RWPE1 (cell line): ENCODE measurements at regions not wholly inside any gene's neighbourhood (a gene's known extent, or its start where the extent isn't known, plus 50 kb on each side); places are given as distances from the start of the nearest gene placed in this dataset.

ENCODE experiments used
- CTCF ChIA-PET: fragments of 350-600 bp; sonication (Branson Sonifier 250); formaldehyde crosslinking; extraction: SDS; loops from one replicate; lab custom pipeline; 2021; lab: Yijun Ruan, JAX
- POLR2A ChIA-PET: fragments of 400-600 bp; formaldehyde crosslinking; extraction: SDS; loops from one replicate; lab custom pipeline; 2020; ENCODE audit warnings: antibody characterized with exemption; ENCODE audit not compliant: low non-redundant PET; lab: Yijun Ruan, JAX
- DNase-seq: peaks from one replicate; pipeline ENCODE4 v3.0.0; 2012; ENCODE audit warnings: low spot score
- H3K27ac ChIP-seq: fragments of 450-650 bp; 2 replicates; pipeline ENCODE4 v1.5.1; 2017
- CTCF ChIP-seq: fragments of 450-650 bp; conservative IDR thresholded peaks from 2 replicates; pipeline ENCODE4 v1.5.1; 2017; ENCODE audit warnings: low read depth, mild to moderate bottlenecking

GRCh38 chr15:97604677-97605076 lies 355.8 kb upstream of the ARRDC4 start:
- DNase-seq: no peak
- no peak for TF ChIP-seq CTCF
- CTCF ChIA-PET: interaction anchor here (0.6 kb wide), 1 partner anchor 57 kb away, joined by 3 read pairs; no protein-coding TSS in a partner anchor
- POLR2A ChIA-PET: no interaction called here
- no peak overlapping the region for H3K27ac ChIP-seq

- POLR2A ChIA-PET: no interaction called here
- no peak for DNase-seq
- H3K27ac ChIP-seq: no peak overlapping the region
- CTCF ChIA-PET: no interaction called here
- TF ChIP-seq CTCF: no peak
These were observed 345.4 kb upstream of the ARRDC4 start for GRCh38 chr15:97615114-97615513.

DNA sequence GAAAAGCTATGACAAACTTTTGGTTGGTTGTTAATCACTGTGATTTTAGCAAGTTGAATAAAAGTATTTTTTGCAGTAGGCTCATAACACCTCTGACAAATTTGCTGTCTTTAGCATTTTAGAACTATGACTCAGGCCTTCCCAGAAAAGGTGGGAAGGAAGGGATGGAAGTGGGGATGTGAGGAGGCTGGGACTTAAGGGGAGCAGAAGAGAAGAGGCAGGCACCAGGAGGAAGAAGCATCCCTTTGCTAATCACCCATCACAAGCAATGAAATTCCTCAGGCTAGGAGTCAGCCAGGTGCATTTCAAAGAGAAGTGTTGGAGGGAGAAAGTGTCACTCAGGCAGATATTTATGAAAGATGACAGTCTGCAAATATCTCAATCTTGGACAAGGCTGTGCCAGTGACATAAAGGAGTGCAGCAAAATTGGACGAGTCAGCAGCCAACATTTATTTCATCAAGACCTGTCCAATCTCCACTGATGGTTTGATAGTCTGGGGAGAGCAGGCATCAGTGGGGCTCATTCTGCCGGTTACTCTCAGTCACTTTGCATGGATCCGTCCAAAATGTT lies 337.3 kb upstream of the ARRDC4 start:
- no peak overlapping the region for H3K27ac ChIP-seq
- no peak for DNase-seq
- CTCF ChIA-PET: interaction anchor here (0.6 kb wide), 1 partner anchor 710 kb away, joined by 4 read pairs; no protein-coding TSS in a partner anchor
- POLR2A ChIA-PET: no interaction called here
- TF ChIP-seq CTCF: no peak

- ChIA-PET POLR2A (no interaction called here), CTCF (no interaction called here)
- H3K27ac ChIP-seq: no peak overlapping the region
- no peak for TF ChIP-seq CTCF
- DNase-seq: no peak
These were observed 332.9 kb upstream of the ARRDC4 start for GRCh38 chr15:97627634-97628033.

- no peak for TF ChIP-seq CTCF
- CTCF ChIA-PET: no interaction called here
- DNase-seq: no peak
These were observed 314.7 kb upstream of the ARRDC4 start for GRCh38 chr15:97645758-97646157.

DNA sequence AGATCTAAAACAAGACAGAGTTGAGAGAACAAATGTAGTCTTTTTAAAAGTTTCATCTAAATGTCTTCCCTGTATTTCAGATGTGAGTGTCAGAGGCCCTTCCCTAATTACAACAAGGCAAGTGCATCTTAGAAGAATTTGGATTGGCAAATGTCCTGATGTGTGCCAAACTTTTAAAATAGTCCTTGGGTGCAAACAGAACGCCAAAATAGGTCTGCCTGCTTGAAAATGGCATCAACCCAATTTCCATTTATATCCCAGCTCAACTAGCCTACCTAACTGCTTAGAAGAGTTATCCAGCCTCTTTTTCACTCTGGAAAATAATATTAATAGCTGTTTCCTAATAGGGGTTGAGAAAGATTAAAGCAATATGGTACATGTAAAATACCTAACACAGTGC lies 311.8 kb upstream of the ARRDC4 start:
- CTCF ChIA-PET: interaction anchor here (0.8 kb wide), 1 partner anchor 14 kb away, joined by 6 read pairs; no protein-coding TSS in a partner anchor
- no peak for TF ChIP-seq CTCF
- POLR2A ChIA-PET: no interaction called here
- H3K27ac ChIP-seq: no peak overlapping the region
- DNase-seq: no peak

More at GRCh38 chr15:97645758-97646157, 314.7 kb upstream of the ARRDC4 start:
- H3K27ac ChIP-seq: no peak overlapping the region
- POLR2A ChIA-PET: no interaction called here
